Neuronal stem cell (in vitro differentiated cells): ENCODE measurements at regions not wholly inside any gene's neighbourhood (a gene's known extent, or its start where the extent isn't known, plus 50 kb on each side); places are given as distances from the start of the nearest gene placed in this dataset.

Experiments
- DNase-seq: peaks from one replicate; pipeline ENCODE4 v3.0.0-alpha.2; 2013; ENCODE audit warnings: low spot score
- H2AFZ ChIP-seq: one replicate; pipeline ENCODE4 v1.6.1; 2013; ENCODE audit warnings: mild to moderate bottlenecking, low read length, inconsistent platforms
- H2AK5ac ChIP-seq: 2 replicates; pipeline ENCODE4 v1.6.1; 2013; ENCODE audit warnings: low read depth, mild to moderate bottlenecking, inconsistent platforms, low read length, moderate library complexity, mixed read lengths
- H2BK120ac ChIP-seq: 2 replicates; pipeline ENCODE4 v1.6.1; 2013; ENCODE audit warnings: low read depth, mild to moderate bottlenecking, inconsistent platforms, low read length, moderate library complexity, mixed read lengths
- H2BK12ac ChIP-seq: one replicate; pipeline ENCODE4 v1.6.1; 2013; ENCODE audit warnings: low read length, inconsistent platforms
- H2BK15ac ChIP-seq: 2 replicates; pipeline ENCODE4 v1.6.1; 2013; ENCODE audit warnings: mild to moderate bottlenecking, low read length, inconsistent platforms, mixed read lengths
- H2BK5ac ChIP-seq: one replicate; pipeline ENCODE4 v1.6.1; 2013; ENCODE audit warnings: inconsistent platforms, mild to moderate bottlenecking, low read length, moderate library complexity
- H3K14ac ChIP-seq: one replicate; pipeline ENCODE4 v1.6.1; 2013; ENCODE audit warnings: low read length, inconsistent platforms
- H3K18ac ChIP-seq: 2 replicates; pipeline ENCODE4 v1.6.1; 2013; ENCODE audit warnings: low read length, inconsistent platforms
- H3K23ac ChIP-seq: 2 replicates; pipeline ENCODE4 v1.6.1; 2013; ENCODE audit warnings: low read depth, mild to moderate bottlenecking, mixed read lengths, low read length, inconsistent platforms; ENCODE audit not compliant: poor library complexity
- H3K27ac ChIP-seq: replicated peaks from 3 replicates; pipeline ENCODE4 v1.5.1; 2013; ENCODE audit warnings: low read length, inconsistent platforms
- H3K27me3 ChIP-seq, 3 experiments: 2 replicates each; pipeline ENCODE4 v1.6.1; 2013; ENCODE audit warnings: low read length in 3 of 3, mild to moderate bottlenecking in 2 of 3, inconsistent platforms in 1 of 3, low read depth in 1 of 3, mixed read lengths in 1 of 3, moderate library complexity in 1 of 3; ENCODE audit not compliant: control insufficient read depth in 3 of 3, insufficient read depth in 3 of 3
- H3K36me3 ChIP-seq, 2 donors: replicated peaks in 1 of 2; 2 replicates each; pipeline ENCODE4 v1.6.1; 2013; ENCODE audit warnings: low read length in 2 of 2; ENCODE audit not compliant: control insufficient read depth in 2 of 2, insufficient read depth in 2 of 2
- H3K4ac ChIP-seq: 2 replicates; pipeline ENCODE4 v1.6.1; 2013; ENCODE audit warnings: inconsistent platforms, mild to moderate bottlenecking, low read length, moderate library complexity
- H3K4me1 ChIP-seq, 2 donors: 1 replicate in 1 of 2; 2 replicates in 1 of 2; pipeline ENCODE4 v1.6.1; 2013; ENCODE audit warnings: low read length in 2 of 2, low read depth in 1 of 2; ENCODE audit not compliant: control insufficient read depth in 2 of 2, insufficient read depth in 1 of 2
- H3K4me2 ChIP-seq: one replicate; pipeline ENCODE4 v1.6.1; 2013; ENCODE audit warnings: mild to moderate bottlenecking, low read length, inconsistent platforms; ENCODE audit not compliant: insufficient read depth, poor library complexity, severe bottlenecking
- H3K4me3 ChIP-seq, 2 donors: 2 replicates each; pipeline ENCODE4 v1.5.1; 2013; ENCODE audit warnings: low read length in 2 of 2, mild to moderate bottlenecking in 2 of 2, inconsistent platforms in 1 of 2, moderate library complexity in 1 of 2
- H3K79me1 ChIP-seq: one replicate; pipeline ENCODE4 v1.6.1; 2013; ENCODE audit warnings: low read depth, mild to moderate bottlenecking, inconsistent platforms, low read length, moderate library complexity
- H3K9ac ChIP-seq: one replicate; pipeline ENCODE4 v1.6.1; 2013; ENCODE audit warnings: mild to moderate bottlenecking, low read depth, low read length, inconsistent platforms; ENCODE audit not compliant: poor library complexity
- H3K9me3 ChIP-seq, 2 donors: replicated peaks in 1 of 2; 2 replicates each; pipeline versions ENCODE3 to v1.6.1; 2013; ENCODE audit warnings: low read length in 2 of 2, mild to moderate bottlenecking in 2 of 2, inconsistent platforms in 1 of 2, low read depth in 1 of 2, mixed read lengths in 1 of 2, moderate library complexity in 1 of 2; ENCODE audit not compliant: control insufficient read depth in 2 of 2, insufficient read depth in 1 of 2
- H4K8ac ChIP-seq: one replicate; pipeline ENCODE4 v1.6.1; 2013; ENCODE audit warnings: low read depth, mild to moderate bottlenecking, inconsistent platforms, low read length, moderate library complexity
- H4K91ac ChIP-seq: one replicate; pipeline ENCODE4 v1.6.1; 2013; ENCODE audit warnings: low read length, low read depth, mild to moderate bottlenecking, inconsistent platforms; ENCODE audit not compliant: poor library complexity
- WGBS, 2 donors: extraction: QIAGEN DNeasy Blood & Tissue Kit; methylation state at CpG; one replicate each; pipeline ENCODE4 v1.1.7; 2013; ENCODE audit warnings: missing lambda C conversion rate in 2 of 2, mixed read lengths in 1 of 2; ENCODE audit not compliant: insufficient read length in 2 of 2, insufficient replicate concordance in 1 of 2; ENCODE audit errors: extremely low coverage in 2 of 2; 5-methylcytosine and 5-hydroxymethylcytosine counted together

GRCh38 chr5:8828596-8829322 is 717.1 kb downstream of the SEMA5A start:
- no peak overlapping the region for H2AK5ac ChIP-seq
- H4K91ac ChIP-seq, result no peak overlapping the region
- H3K4ac ChIP-seq, result no peak overlapping the region
- no peaks in the 10 kb centered on the region for H3K27me3 ChIP-seq
- WGBS, 2 donors, result no CpG with 5 or more reads among the region's 2 CpGs
- no peak overlapping the region for H2BK15ac ChIP-seq
- no peaks in the 10 kb centered on the region for H3K36me3 ChIP-seq
- H3K23ac ChIP-seq, result no peak overlapping the region
- no peak overlapping the region for H2BK5ac ChIP-seq
- DNase-seq, result no peak
- H3K4me1 ChIP-seq, result peaks cover 3 to 14% of the 10 kb centered on the region in 2 donors
- H3K9me3 ChIP-seq, result no peaks in the 10 kb centered on the region
- H4K8ac ChIP-seq, result no peak overlapping the region
- H3K27ac ChIP-seq, result no peak overlapping the region
- H2BK120ac ChIP-seq, result no peak overlapping the region
- no peak overlapping the region for H3K14ac ChIP-seq
- no peak overlapping the region for H2AFZ ChIP-seq
- no peak overlapping the region for H2BK12ac ChIP-seq
- no peak overlapping the region for H3K9ac ChIP-seq
- H3K18ac ChIP-seq, result no peak overlapping the region
- H3K4me2 ChIP-seq, result no peak overlapping the region
- H3K79me1 ChIP-seq, result no peaks in the 10 kb centered on the region
- no peak overlapping the region for H3K4me3 ChIP-seq

GRCh38 chr5:8829323-8830029 is 716.4 kb downstream of the SEMA5A start:
- Histone ChIP-seq H3K79me1 (no peaks in the 10 kb centered on the region), H4K8ac (no peak overlapping the region), H3K4ac (no peak overlapping the region), H2BK120ac (no peak overlapping the region), H2BK12ac (no peak overlapping the region), H3K23ac (no peak overlapping the region), H3K4me3 (no peak overlapping the region), H4K91ac (no peak overlapping the region), H3K9ac (no peak overlapping the region), H3K4me2 (no peak overlapping the region), H2BK5ac (no peak overlapping the region), H3K18ac (no peak overlapping the region), H3K27me3 (no peaks in the 10 kb centered on the region), H3K36me3 (no peaks in the 10 kb centered on the region), H2AK5ac (no peak overlapping the region), H3K14ac (no peak overlapping the region), H2AFZ (no peak overlapping the region), H3K9me3 (no peaks in the 10 kb centered on the region), H2BK15ac (no peak overlapping the region), H3K27ac (no peak overlapping the region), H3K4me1 (peaks cover 3 to 12% of the 10 kb centered on the region in 2 donors)
- DNase-seq, result no peak

GRCh38 chr5:8831251-8831650 is 714.6 kb downstream of the SEMA5A start:
- Histone ChIP-seq H3K27ac (no peak overlapping the region), H2AFZ (no peak overlapping the region)

GRCh38 chr5:8831854-8832253 is 714.0 kb downstream of the SEMA5A start:
- no peaks in the 10 kb centered on the region for H3K79me1 ChIP-seq
- H3K9me3 ChIP-seq, result no peaks in the 10 kb centered on the region
- no peak overlapping the region for H3K14ac ChIP-seq
- H4K91ac ChIP-seq, result no peak overlapping the region
- H2BK12ac ChIP-seq, result no peak overlapping the region
- H3K27ac ChIP-seq, result no peak overlapping the region
- peaks cover 3 to 5% of the 10 kb centered on the region in 2 donors for H3K4me1 ChIP-seq
- H2AFZ ChIP-seq, result no peak overlapping the region
- no peaks in the 10 kb centered on the region for H3K36me3 ChIP-seq
- no peak overlapping the region for H2AK5ac ChIP-seq
- no peak for DNase-seq
- H2BK5ac ChIP-seq, result no peak overlapping the region
- no peak overlapping the region for H2BK120ac ChIP-seq
- H3K27me3 ChIP-seq, result no peaks in the 10 kb centered on the region
- H3K4me3 ChIP-seq, result no peak overlapping the region
- H3K23ac ChIP-seq, result no peak overlapping the region
- H3K9ac ChIP-seq, result no peak overlapping the region
- no peak overlapping the region for H2BK15ac ChIP-seq
- H3K4ac ChIP-seq, result no peak overlapping the region
- no peak overlapping the region for H4K8ac ChIP-seq
- H3K18ac ChIP-seq, result no peak overlapping the region
- H3K4me2 ChIP-seq, result no peak overlapping the region
- whole genome bisulfite sequencing, 2 donors, result no CpG with 5 or more reads among the region's 1 CpG

More at GRCh38 chr5:8831251-8831650, 714.6 kb downstream of the SEMA5A start:
- Histone ChIP-seq H3K4ac (no peak overlapping the region), H3K27me3 (no peaks in the 10 kb centered on the region), H2BK120ac (no peak overlapping the region), H3K18ac (no peak overlapping the region), H3K14ac (no peak overlapping the region), H4K8ac (no peak overlapping the region), H2BK15ac (no peak overlapping the region), H3K4me1 (peaks cover 3 to 6% of the 10 kb centered on the region in 2 donors), H4K91ac (no peak overlapping the region), H3K23ac (no peak overlapping the region), H3K79me1 (no peaks in the 10 kb centered on the region), H3K4me2 (no peak overlapping the region), H3K9ac (no peak overlapping the region), H2BK12ac (no peak overlapping the region), H3K36me3 (no peaks in the 10 kb centered on the region), H3K9me3 (no peaks in the 10 kb centered on the region), H3K4me3 (no peak overlapping the region), H2BK5ac (no peak overlapping the region), H2AK5ac (no peak overlapping the region)
- no CpG with 5 or more reads among the region's 3 CpGs for WGBS, 2 donors
- DNase-seq, result no peak
